ENCODE measurements at regions not wholly inside any gene's neighbourhood (a gene's known extent, or its start where the extent isn't known, plus 50 kb on each side); places are given as distances from the start of the nearest gene placed in this dataset.
A peak's percentile ranks its signal among the peaks of the same experiment; 100 is the strongest.

DNA sequence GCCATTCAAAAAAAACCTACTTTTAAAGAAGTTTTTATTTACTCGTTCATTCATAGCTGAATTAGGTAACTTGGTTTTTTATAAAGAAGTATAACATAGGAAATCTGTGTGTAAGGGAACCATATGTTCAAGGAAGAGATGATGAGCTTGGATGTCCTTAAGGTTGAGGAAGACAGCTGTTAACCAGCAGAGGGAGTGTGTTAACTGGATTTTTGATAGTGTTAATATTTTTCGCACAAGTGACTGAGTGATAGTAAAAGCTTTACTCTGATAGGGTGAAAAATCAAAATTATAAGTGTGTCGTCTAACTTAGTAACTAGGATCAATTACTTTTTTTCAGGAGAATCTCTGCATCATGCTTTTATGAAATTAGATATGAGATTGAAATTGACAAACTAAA lies 134.7 kb downstream of the ARL5B start:
- H3K4me3 Mint-ChIP-seq (ENCODE audit: unreplicated experiment): no peak overlapping the region
- peaks cover 3% of the 10 kb centered on the region for H3K36me3 Mint-ChIP-seq (ENCODE audit: low read depth, unreplicated experiment)
- no peak overlapping the region for H2AFZ ChIP-seq (ENCODE audit: low read depth, low read length)
- no peaks in the 10 kb centered on the region for H3K9me3 ChIP-seq (ENCODE audit: insufficient read depth, low read depth, low read length)
- no peaks in the 10 kb centered on the region for H3K79me2 ChIP-seq (ENCODE audit: insufficient read depth, low read length)
- H3K4me1 ChIP-seq (ENCODE audit: insufficient read depth, low read length): no peaks in the 10 kb centered on the region
- H3K27ac Mint-ChIP-seq (ENCODE audit: unreplicated experiment): no peak overlapping the region
- no peaks in the 10 kb centered on the region for H3K27me3 Mint-ChIP-seq (ENCODE audit: low read depth, unreplicated experiment)
- no peaks in the 10 kb centered on the region for H3K36me3 ChIP-seq (ENCODE audit: insufficient read depth, low read length)
- no peak overlapping the region for H3K9ac ChIP-seq (ENCODE audit: low read length)
- no peaks in the 10 kb centered on the region for H3K27me3 ChIP-seq (ENCODE audit: insufficient read depth, low read length)
- H3K4me2 ChIP-seq (ENCODE audit: low read length): no peak overlapping the region
- FAIRE-seq (no peak), DNase-seq (ENCODE audit: low read depth) (peak; percentile 13)
- H3K4me1 Mint-ChIP-seq (ENCODE audit: low read depth, unreplicated experiment): no peaks in the 10 kb centered on the region
- peaks cover 4% of the 10 kb centered on the region for H3K9me3 Mint-ChIP-seq (ENCODE audit: unreplicated experiment)
- TF ChIP-seq EZH2 (IDR thresholded peaks at IDR 0.05; ENCODE audit: insufficient read depth, low read length): no peak
- TF ChIP-seq, protein P1, sequence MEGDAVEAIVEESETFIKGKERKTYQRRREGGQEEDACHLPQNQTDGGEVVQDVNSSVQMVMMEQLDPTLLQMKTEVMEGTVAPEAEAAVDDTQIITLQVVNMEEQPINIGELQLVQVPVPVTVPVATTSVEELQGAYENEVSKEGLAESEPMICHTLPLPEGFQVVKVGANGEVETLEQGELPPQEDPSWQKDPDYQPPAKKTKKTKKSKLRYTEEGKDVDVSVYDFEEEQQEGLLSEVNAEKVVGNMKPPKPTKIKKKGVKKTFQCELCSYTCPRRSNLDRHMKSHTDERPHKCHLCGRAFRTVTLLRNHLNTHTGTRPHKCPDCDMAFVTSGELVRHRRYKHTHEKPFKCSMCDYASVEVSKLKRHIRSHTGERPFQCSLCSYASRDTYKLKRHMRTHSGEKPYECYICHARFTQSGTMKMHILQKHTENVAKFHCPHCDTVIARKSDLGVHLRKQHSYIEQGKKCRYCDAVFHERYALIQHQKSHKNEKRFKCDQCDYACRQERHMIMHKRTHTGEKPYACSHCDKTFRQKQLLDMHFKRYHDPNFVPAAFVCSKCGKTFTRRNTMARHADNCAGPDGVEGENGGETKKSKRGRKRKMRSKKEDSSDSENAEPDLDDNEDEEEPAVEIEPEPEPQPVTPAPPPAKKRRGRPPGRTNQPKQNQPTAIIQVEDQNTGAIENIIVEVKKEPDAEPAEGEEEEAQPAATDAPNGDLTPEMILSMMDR (IDR thresholded peaks at IDR 0.05; ENCODE audit: insufficient read depth, low read depth, low read length): peak; percentile 54
- H3K27ac ChIP-seq (ENCODE audit: low read depth, low read length): no peak overlapping the region
- H3K4me3 ChIP-seq (ENCODE audit: insufficient read depth, low read depth, low read length): no peak overlapping the region
- H4K20me1 ChIP-seq (ENCODE audit: insufficient read depth, low read length): no peaks in the 10 kb centered on the region

DNA sequence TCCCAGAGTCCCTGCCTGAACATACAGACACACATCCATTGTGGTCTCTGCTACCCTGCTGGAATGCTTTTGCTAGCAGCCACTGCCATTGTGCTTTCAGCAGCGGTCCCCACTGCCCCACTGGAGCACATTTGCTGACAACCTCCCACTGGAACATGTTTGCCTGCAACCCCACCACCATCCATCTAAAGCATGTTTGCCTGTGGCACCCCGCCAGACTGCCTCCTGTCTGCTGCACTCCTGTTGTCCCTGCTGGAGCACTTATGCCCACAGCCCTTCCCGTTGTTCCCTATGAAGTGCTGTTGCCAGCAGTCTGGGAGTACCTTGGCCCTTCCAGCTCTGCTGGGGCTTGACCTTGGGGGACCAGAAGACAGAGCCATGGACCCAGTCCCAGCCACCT lies 136.3 kb downstream of the ARL5B start:
- no peak overlapping the region for H3K9ac ChIP-seq (ENCODE audit: low read length)
- no peaks in the 10 kb centered on the region for H3K9me3 Mint-ChIP-seq (ENCODE audit: unreplicated experiment)
- H3K4me1 ChIP-seq (ENCODE audit: insufficient read depth, low read length): no peaks in the 10 kb centered on the region
- H3K36me3 Mint-ChIP-seq (ENCODE audit: low read depth, unreplicated experiment): peaks cover 3% of the 10 kb centered on the region
- H4K20me1 ChIP-seq (ENCODE audit: insufficient read depth, low read length): no peaks in the 10 kb centered on the region
- DNase-seq (ENCODE audit: low read depth) (no peak), FAIRE-seq (no peak)
- H3K27ac Mint-ChIP-seq (ENCODE audit: unreplicated experiment): no peak overlapping the region
- no peaks in the 10 kb centered on the region for H3K9me3 ChIP-seq (ENCODE audit: insufficient read depth, low read depth, low read length)
- H3K27me3 ChIP-seq (ENCODE audit: insufficient read depth, low read length): no peaks in the 10 kb centered on the region
- no peak overlapping the region for H3K4me2 ChIP-seq (ENCODE audit: low read length)
- no peaks in the 10 kb centered on the region for H3K4me1 Mint-ChIP-seq (ENCODE audit: low read depth, unreplicated experiment)
- H3K79me2 ChIP-seq (ENCODE audit: insufficient read depth, low read length): no peaks in the 10 kb centered on the region
- H3K27me3 Mint-ChIP-seq (ENCODE audit: low read depth, unreplicated experiment): no peaks in the 10 kb centered on the region
- H3K4me3 Mint-ChIP-seq (ENCODE audit: unreplicated experiment): no peak overlapping the region
- TF ChIP-seq EZH2 (IDR thresholded peaks at IDR 0.05; ENCODE audit: insufficient read depth, low read length): no peak
- TF ChIP-seq, protein P1 (IDR thresholded peaks at IDR 0.05; ENCODE audit: insufficient read depth, low read depth, low read length): no peak
- no peak overlapping the region for H3K27ac ChIP-seq (ENCODE audit: low read depth, low read length)
- no peaks in the 10 kb centered on the region for H3K36me3 ChIP-seq (ENCODE audit: insufficient read depth, low read length)
- no peak overlapping the region for H3K4me3 ChIP-seq (ENCODE audit: insufficient read depth, low read depth, low read length)
- no peak overlapping the region for H2AFZ ChIP-seq (ENCODE audit: low read depth, low read length)

DNA sequence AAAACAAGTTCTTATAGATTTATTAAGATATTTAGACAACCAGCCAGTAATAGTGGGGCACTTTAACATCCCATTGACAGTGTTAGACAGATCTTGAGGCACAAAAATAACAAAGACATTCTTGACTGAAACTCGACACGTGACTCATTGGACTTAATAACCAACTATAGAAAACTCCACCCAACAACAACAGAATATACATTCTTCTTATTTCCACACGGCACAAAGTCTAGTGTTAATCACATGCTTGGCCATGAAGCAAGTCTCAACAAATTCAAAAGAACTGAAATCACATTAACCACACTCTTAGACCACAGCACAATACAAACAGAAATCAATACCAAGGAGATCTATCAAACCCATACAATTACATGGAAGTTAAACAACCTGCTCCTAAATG lies 138.1 kb downstream of the ARL5B start:
- Histone ChIP-seq H3K36me3 (ENCODE audit: insufficient read depth, low read length) (no peaks in the 10 kb centered on the region), H3K27me3 (ENCODE audit: insufficient read depth, low read length) (no peaks in the 10 kb centered on the region), H3K27ac (ENCODE audit: low read depth, low read length) (no peak overlapping the region), H3K9me3 (ENCODE audit: insufficient read depth, low read depth, low read length) (peaks cover 3% of the 10 kb centered on the region), H3K9ac (ENCODE audit: low read length) (no peak overlapping the region), H4K20me1 (ENCODE audit: insufficient read depth, low read length) (no peaks in the 10 kb centered on the region), H3K79me2 (ENCODE audit: insufficient read depth, low read length) (no peaks in the 10 kb centered on the region), H3K4me2 (ENCODE audit: low read length) (no peak overlapping the region), H3K4me1 (ENCODE audit: insufficient read depth, low read length) (no peaks in the 10 kb centered on the region), H2AFZ (ENCODE audit: low read depth, low read length) (no peak overlapping the region), H3K4me3 (ENCODE audit: insufficient read depth, low read depth, low read length) (no peak overlapping the region)
- peaks cover 3% of the 10 kb centered on the region for H3K36me3 Mint-ChIP-seq (ENCODE audit: low read depth, unreplicated experiment)
- no peaks in the 10 kb centered on the region for H3K4me1 Mint-ChIP-seq (ENCODE audit: low read depth, unreplicated experiment)
- H3K27me3 Mint-ChIP-seq (ENCODE audit: low read depth, unreplicated experiment): no peaks in the 10 kb centered on the region
- FAIRE-seq (no peak), DNase-seq (ENCODE audit: low read depth) (no peak)
- no peaks in the 10 kb centered on the region for H3K9me3 Mint-ChIP-seq (ENCODE audit: unreplicated experiment)
- H3K4me3 Mint-ChIP-seq (ENCODE audit: unreplicated experiment): no peak overlapping the region
- TF ChIP-seq EZH2 (IDR thresholded peaks at IDR 0.05; ENCODE audit: insufficient read depth, low read length): no peak
- TF ChIP-seq, protein P1 (IDR thresholded peaks at IDR 0.05; ENCODE audit: insufficient read depth, low read depth, low read length): no peak
- no peak overlapping the region for H3K27ac Mint-ChIP-seq (ENCODE audit: unreplicated experiment)
